K562 (cell line): ENCODE measurements at regions not wholly inside any gene's neighbourhood (a gene's known extent, or its start where the extent isn't known, plus 50 kb on each side); places are given as distances from the start of the nearest gene placed in this dataset.

ENCODE experiments used
- ATAC-seq: fragments of 200-7000 bp; cut with Tn5 transposase; 3 replicates; pipeline ENCODE4 v1.9.1; 2020; ENCODE audit warnings: moderate library complexity
- BruUV-seq: library from RNA; stranded (reverse); fragments of 400-500 nt; replicated peaks from 2 replicates; lab custom pipeline; 2021; lab: Mats Ljungman, UMichigan
- CTCF ChIA-PET: fragments of 300-600 bp; formaldehyde crosslinking; extraction: SDS; loops from one replicate; lab custom pipeline; 2021; ENCODE audit warnings: low intra/inter-chr PET ratio; lab: Yijun Ruan, JAX
- POLR2A ChIA-PET: fragments of 300-600, 350-650 bp; sonication (Branson Sonifier 250); formaldehyde crosslinking; extraction: SDS; loops from one replicate; lab custom pipeline; 2021; ENCODE audit warnings: antibody characterized with exemption, inconsistent platforms; lab: Yijun Ruan, JAX
- DNase-seq, 4 experiments: peaks; one replicate each; pipeline versions ENCODE4 v3.0.0 to v3.0.0-alpha.2; 2011 to 2018; ENCODE audit warnings: low spot score in 3 of 4, mixed read lengths in 3 of 4; ENCODE audit errors: extremely low read depth in 1 of 4
- FAIRE-seq: peaks from 2 replicates; lab custom pipeline; 2011; peaks lifted over from hg19 to GRCh38; lab: Jason Lieb, UNC
- H2AFZ ChIP-seq: 2 replicates; pipeline ENCODE4 v1.6.0; 2011; ENCODE audit warnings: low read depth, low read length, control low read depth, inconsistent platforms
- H3K27ac ChIP-seq: fragments of 200-600 bp; 3 replicates; pipeline ENCODE4 v1.8.0; 2011; ENCODE audit warnings: low read depth, mild to moderate bottlenecking, control low read depth, inconsistent platforms, low read length, moderate library complexity, mixed read lengths; ENCODE audit errors: extremely low read depth
- H3K27me3 ChIP-seq, 2 experiments: fragments of 300-600 bp in 1 of 2; 2 replicates in 1 of 2; 3 replicates in 1 of 2; pipeline versions ENCODE4 v1.6.0 to v1.8.0; 2011; ENCODE audit warnings: inconsistent platforms in 2 of 2, low read length in 2 of 2, mild to moderate bottlenecking in 1 of 2, mixed read lengths in 1 of 2, moderate library complexity in 1 of 2; ENCODE audit not compliant: control insufficient read depth in 2 of 2, insufficient read depth in 2 of 2
- H3K36me3 ChIP-seq: fragments of 300-600 bp; 3 replicates; pipeline ENCODE4 v1.8.0; 2011; ENCODE audit warnings: mild to moderate bottlenecking, low read length, inconsistent platforms; ENCODE audit not compliant: control insufficient read depth, insufficient read depth
- H3K4me1 ChIP-seq, 2 experiments: fragments of 200-600 bp in 1 of 2; replicated peaks in 1 of 2; 2 replicates in 1 of 2; 3 replicates in 1 of 2; pipeline versions ENCODE4 v1.5.1 to v1.8.0; 2011; ENCODE audit warnings: inconsistent platforms in 2 of 2, low read length in 2 of 2, mild to moderate bottlenecking in 1 of 2, mixed read lengths in 1 of 2, moderate library complexity in 1 of 2; ENCODE audit not compliant: control insufficient read depth in 2 of 2, insufficient read depth in 2 of 2
- H3K4me2 ChIP-seq: 2 replicates; pipeline ENCODE4 v1.6.1; 2011; ENCODE audit warnings: low read length, control low read depth, inconsistent platforms, mixed read lengths; ENCODE audit not compliant: insufficient read depth
- H3K4me3 ChIP-seq: fragments of 200-600 bp; sonication (generic), shearing (Covaris generic); 2 replicates; pipeline ENCODE4 v1.5.1; 2016; ENCODE audit warnings: control low read depth, inconsistent platforms
- H3K79me2 ChIP-seq: fragments of 200-600 bp; 3 replicates; pipeline ENCODE4 v1.8.0; 2011; ENCODE audit warnings: low read length, inconsistent platforms; ENCODE audit not compliant: control insufficient read depth, insufficient read depth
- H3K9ac ChIP-seq, 2 experiments: 2 replicates each; pipeline versions ENCODE4 v1.6.0 to v1.6.1; 2011; ENCODE audit warnings: low read depth in 2 of 2, low read length in 2 of 2, control low read depth in 1 of 2, inconsistent platforms in 1 of 2, mild to moderate bottlenecking in 1 of 2, mixed read lengths in 1 of 2; ENCODE audit not compliant: insufficient read depth in 1 of 2
- H3K9me1 ChIP-seq: one replicate; pipeline ENCODE4 v1.6.0; 2011; ENCODE audit warnings: inconsistent platforms, mild to moderate bottlenecking, low read length, moderate library complexity; ENCODE audit not compliant: control insufficient read depth, insufficient read depth
- H3K9me3 ChIP-seq: replicated peaks from 2 replicates; pipeline ENCODE4 v1.5.1; 2011; ENCODE audit warnings: low read depth, low read length, inconsistent platforms; ENCODE audit not compliant: control insufficient read depth, insufficient read depth
- H4K20me1 ChIP-seq: replicated peaks from 2 replicates; pipeline ENCODE4 v1.6.1; 2011; ENCODE audit warnings: low read length, inconsistent platforms, mixed read lengths; ENCODE audit not compliant: control insufficient read depth, insufficient read depth
- GTF2A2 ChIP-seq: IDR thresholded peaks from 2 replicates; pipeline ENCODE4 v1.6.1; 2016; ENCODE audit warnings: mild to moderate bottlenecking, missing genetic modification characterization, missing compliant biosample characterization
- JUN ChIP-seq, 2 experiments: sonication (generic) in 1 of 2; formaldehyde crosslinking in 1 of 2; IDR thresholded peaks; 2 replicates each; pipeline versions ENCODE4 v1.6.1 to v1.8.0; 2012 to 2022; ENCODE audit warnings: borderline replicate concordance in 2 of 2, mild to moderate bottlenecking in 2 of 2, improper control_type of control experiment in 1 of 2, low read depth in 1 of 2, low read length in 1 of 2, missing genetic modification reagents in 1 of 2
- XRCC4 ChIP-seq: IDR thresholded peaks from one replicate; pipeline ENCODE4 v1.6.1; 2011; ENCODE audit not compliant: insufficient read depth, insufficient read length; ENCODE audit errors: extremely low read depth
- WGBS: fragments of 100-300 bp; shearing (Covaris generic); methylation state at CpG from one replicate; pipeline ENCODE4 v1.1.6; 2016; ENCODE audit warnings: low coverage, mixed read lengths; ENCODE audit not compliant: insufficient coverage; ENCODE audit errors: missing lambda C conversion rate; 5-methylcytosine and 5-hydroxymethylcytosine counted together
- in situ Hi-C: fragments of 300-500 bp; cut with MboI; formaldehyde crosslinking; loops from 4 replicates; pipeline ENCODE4 v1.15.0; 2018; ENCODE audit warnings: inconsistent platforms, mixed read lengths
- intact Hi-C: fragments of 100-400 bp; cut with micrococcal nuclease; formaldehyde crosslinking; loops from 2 replicates; pipeline ENCODE4 v1.14.2; 2022
- TF ChIP-seq, protein P1 (sequence below): fragments of 450-650 bp; IDR thresholded peaks from 2 replicates; pipeline ENCODE4 v1.6.1; 2016; ENCODE audit warnings: borderline replicate concordance
- TF ChIP-seq, protein P2 (sequence below): fragments of 250-450 bp; sonication (Bioruptor Pico); IDR thresholded peaks from 2 replicates; pipeline ENCODE4 v1.4.0; 2020; ENCODE audit warnings: mild to moderate bottlenecking, moderate library complexity
- TF ChIP-seq, protein P3 (sequence below): fragments of 200-800 bp; sonication (Bioruptor generic); IDR thresholded peaks from 2 replicates; pipeline ENCODE4 v1.6.1; 2017; ENCODE audit warnings: missing genetic modification characterization, missing compliant biosample characterization
- TF ChIP-seq, protein P4 (sequence below), 2 experiments: fragments of 450-650 bp; IDR thresholded peaks; 2 replicates each; pipeline ENCODE4 v1.6.1; 2016; ENCODE audit warnings: mild to moderate bottlenecking in 2 of 2, borderline replicate concordance in 1 of 2, low read depth in 1 of 2, moderate library complexity in 1 of 2

- intact Hi-C loops (no loop called here), in situ Hi-C loops (no loop called here)
- Histone ChIP-seq H3K79me2 (no peaks in the 10 kb centered on the region), H3K27me3 (no peaks in the 10 kb centered on the region), H3K9me3 (no peaks in the 10 kb centered on the region), H3K9me1 (no peaks in the 10 kb centered on the region), H3K4me3 (no peak overlapping the region), H4K20me1 (no peaks in the 10 kb centered on the region), H2AFZ (no peak overlapping the region), H3K36me3 (no peaks in the 10 kb centered on the region), H3K9ac (no peak overlapping the region), H3K4me2 (no peak overlapping the region), H3K27ac (no peak overlapping the region), H3K4me1 (no peaks in the 10 kb centered on the region)
- FAIRE-seq (no peak), DNase-seq (no peak), ATAC-seq (no peak)
- ChIA-PET CTCF (no interaction called here), POLR2A (no interaction called here)
- BruUV-seq, result no TSS peak
- 1% methylated on average over 4 of the region's 4 CpGs for WGBS
- TF ChIP-seq, protein P1, sequence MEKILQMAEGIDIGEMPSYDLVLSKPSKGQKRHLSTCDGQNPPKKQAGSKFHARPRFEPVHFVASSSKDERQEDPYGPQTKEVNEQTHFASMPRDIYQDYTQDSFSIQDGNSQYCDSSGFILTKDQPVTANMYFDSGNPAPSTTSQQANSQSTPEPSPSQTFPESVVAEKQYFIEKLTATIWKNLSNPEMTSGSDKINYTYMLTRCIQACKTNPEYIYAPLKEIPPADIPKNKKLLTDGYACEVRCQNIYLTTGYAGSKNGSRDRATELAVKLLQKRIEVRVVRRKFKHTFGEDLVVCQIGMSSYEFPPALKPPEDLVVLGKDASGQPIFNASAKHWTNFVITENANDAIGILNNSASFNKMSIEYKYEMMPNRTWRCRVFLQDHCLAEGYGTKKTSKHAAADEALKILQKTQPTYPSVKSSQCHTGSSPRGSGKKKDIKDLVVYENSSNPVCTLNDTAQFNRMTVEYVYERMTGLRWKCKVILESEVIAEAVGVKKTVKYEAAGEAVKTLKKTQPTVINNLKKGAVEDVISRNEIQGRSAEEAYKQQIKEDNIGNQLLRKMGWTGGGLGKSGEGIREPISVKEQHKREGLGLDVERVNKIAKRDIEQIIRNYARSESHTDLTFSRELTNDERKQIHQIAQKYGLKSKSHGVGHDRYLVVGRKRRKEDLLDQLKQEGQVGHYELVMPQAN, result no peak
- TF ChIP-seq JUN (IDR thresholded peaks at IDR 0.05; ENCODE audit: borderline replicate concordance, low read depth, low read length) (no peak), JUN (CRISPR knock-in tag; IDR thresholded peaks at IDR 0.05; ENCODE audit: borderline replicate concordance) (no peak), GTF2A2 (tag) (no peak), XRCC4 (no peak)
- TF ChIP-seq, protein P2, sequence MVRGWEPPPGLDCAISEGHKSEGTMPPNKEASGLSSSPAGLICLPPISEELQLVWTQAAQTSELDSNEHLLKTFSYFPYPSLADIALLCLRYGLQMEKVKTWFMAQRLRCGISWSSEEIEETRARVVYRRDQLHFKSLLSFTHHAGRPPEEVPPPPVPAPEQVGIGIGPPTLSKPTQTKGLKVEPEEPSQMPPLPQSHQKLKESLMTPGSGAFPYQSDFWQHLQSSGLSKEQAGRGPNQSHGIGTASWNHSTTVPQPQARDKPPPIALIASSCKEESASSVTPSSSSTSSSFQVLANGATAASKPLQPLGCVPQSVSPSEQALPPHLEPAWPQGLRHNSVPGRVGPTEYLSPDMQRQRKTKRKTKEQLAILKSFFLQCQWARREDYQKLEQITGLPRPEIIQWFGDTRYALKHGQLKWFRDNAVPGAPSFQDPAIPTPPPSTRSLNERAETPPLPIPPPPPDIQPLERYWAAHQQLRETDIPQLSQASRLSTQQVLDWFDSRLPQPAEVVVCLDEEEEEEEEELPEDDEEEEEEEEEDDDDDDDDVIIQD (CRISPR knock-in tag), result no peak
- TF ChIP-seq, protein P3, sequence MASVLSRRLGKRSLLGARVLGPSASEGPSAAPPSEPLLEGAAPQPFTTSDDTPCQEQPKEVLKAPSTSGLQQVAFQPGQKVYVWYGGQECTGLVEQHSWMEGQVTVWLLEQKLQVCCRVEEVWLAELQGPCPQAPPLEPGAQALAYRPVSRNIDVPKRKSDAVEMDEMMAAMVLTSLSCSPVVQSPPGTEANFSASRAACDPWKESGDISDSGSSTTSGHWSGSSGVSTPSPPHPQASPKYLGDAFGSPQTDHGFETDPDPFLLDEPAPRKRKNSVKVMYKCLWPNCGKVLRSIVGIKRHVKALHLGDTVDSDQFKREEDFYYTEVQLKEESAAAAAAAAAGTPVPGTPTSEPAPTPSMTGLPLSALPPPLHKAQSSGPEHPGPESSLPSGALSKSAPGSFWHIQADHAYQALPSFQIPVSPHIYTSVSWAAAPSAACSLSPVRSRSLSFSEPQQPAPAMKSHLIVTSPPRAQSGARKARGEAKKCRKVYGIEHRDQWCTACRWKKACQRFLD, result no peak
- TF ChIP-seq, protein P4, sequence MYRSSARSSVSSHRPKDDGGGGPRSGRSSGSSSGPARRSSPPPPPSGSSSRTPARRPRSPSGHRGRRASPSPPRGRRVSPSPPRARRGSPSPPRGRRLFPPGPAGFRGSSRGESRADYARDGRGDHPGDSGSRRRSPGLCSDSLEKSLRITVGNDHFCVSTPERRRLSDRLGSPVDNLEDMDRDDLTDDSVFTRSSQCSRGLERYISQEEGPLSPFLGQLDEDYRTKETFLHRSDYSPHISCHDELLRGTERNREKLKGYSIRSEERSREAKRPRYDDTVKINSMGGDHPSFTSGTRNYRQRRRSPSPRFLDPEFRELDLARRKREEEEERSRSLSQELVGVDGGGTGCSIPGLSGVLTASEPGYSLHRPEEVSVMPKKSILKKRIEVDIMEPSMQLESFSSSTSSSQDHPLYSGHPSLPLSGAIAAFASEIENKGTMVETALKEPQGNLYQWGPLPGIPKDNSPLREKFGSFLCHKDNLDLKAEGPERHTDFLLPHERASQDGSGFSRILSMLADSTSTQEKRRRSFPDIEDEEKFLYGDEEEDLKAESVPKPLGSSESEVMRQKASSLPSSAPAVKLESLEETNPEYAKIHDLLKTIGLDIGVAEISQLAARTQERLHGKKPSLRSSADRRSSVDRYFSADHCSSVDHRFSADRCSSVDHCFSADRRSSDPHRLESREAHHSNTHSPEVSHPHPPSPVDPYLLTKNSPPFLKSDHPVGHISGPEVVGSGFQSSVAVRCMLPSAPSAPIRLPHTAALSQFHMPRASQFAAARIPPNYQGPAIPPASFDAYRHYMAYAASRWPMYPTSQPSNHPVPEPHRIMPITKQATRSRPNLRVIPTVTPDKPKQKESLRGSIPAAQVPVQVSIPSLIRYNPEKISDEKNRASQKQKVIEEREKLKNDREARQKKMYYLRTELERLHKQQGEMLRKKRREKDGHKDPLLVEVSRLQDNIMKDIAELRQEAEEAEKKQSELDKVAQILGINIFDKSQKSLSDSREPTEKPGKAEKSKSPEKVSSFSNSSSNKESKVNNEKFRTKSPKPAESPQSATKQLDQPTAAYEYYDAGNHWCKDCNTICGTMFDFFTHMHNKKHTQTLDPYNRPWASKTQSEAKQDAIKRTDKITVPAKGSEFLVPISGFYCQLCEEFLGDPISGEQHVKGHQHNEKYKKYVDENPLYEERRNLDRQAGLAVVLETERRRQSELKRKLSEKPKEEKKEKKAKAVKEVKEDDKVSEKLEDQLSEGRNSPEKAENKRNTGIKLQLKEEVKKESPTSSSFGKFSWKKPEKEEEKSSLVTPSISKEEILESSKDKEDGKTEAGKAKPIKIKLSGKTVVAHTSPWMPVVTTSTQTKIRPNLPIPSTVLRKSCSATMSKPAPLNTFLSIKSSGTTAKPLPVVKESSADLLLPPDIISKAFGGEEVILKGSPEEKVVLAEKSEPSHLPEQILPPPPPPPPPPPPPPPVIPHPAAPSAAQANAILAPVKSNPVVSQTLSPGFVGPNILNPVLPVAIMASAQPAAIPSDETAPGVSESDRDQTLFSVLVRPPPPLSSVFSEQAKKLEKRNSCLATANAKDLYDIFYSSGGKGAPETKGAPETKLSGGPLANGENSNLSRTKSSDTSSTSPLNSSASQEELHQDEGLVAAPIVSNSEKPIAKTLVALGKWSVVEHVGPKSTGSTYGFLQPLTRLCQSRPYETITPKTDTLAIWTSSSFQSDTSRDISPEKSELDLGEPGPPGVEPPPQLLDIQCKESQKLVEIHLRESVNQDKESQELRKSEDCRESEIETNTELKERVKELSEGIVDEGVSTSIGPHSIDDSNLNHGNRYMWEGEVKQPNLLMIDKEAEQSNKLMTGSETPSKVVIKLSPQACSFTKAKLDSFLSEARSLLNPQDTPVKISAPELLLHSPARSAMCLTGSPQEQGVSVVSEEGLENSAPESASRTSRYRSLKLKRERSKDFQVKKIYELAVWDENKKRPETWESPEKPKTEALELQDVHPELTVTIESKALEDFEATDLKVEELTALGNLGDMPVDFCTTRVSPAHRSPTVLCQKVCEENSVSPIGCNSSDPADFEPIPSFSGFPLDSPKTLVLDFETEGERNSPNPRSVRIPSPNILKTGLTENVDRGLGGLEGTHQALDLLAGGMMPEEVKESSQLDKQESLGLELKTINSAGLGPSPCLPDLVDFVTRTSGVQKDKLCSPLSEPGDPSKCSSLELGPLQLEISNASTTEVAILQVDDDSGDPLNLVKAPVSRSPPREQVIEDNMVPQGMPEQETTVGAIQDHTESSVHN (IDR thresholded peaks at IDR 0.05; ENCODE audit: borderline replicate concordance in 1 of 2, low read depth in 1 of 2), result no peak
These were observed 1915.7 kb upstream of the CELF4 start for GRCh38 chr18:39481281-39481680.
